Astrocyte of the cerebellum (primary cell): ENCODE measurements at regions not wholly inside any gene's neighbourhood (a gene's known extent, or its start where the extent isn't known, plus 50 kb on each side); places are given as distances from the start of the nearest gene placed in this dataset.

ENCODE experiments used
- DNase-seq: peaks from one replicate; pipeline ENCODE4 v3.0.0-alpha.2; 2011; ENCODE audit warnings: low read depth
- H3K4me3 ChIP-seq: 2 replicates; pipeline ENCODE4 v1.5.1; 2011; ENCODE audit warnings: mild to moderate bottlenecking, low read depth, low read length, moderate library complexity
- CTCF ChIP-seq: IDR thresholded peaks from 2 replicates; pipeline ENCODE4 v1.5.1; 2012; ENCODE audit warnings: low read length, low read depth, moderate library complexity, mild to moderate bottlenecking; ENCODE audit errors: missing control alignments
- in situ Hi-C: cut with HindIII; loops from 2 replicates; pipeline ENCODE4 v1.10.0; 2017; ENCODE audit warnings: low sequenced_read_pairs

GRCh38 chr3:163573324-163573723, 1505.0 kb downstream of the SI start:
- no peak overlapping the region for H3K4me3 ChIP-seq
- no peak for TF ChIP-seq CTCF
- in situ Hi-C loops, result no loop called here
- no peak for DNase-seq

- TF ChIP-seq CTCF, result no peak
- H3K4me3 ChIP-seq, result no peak overlapping the region
- DNase-seq, result no peak
- in situ Hi-C loops, result no loop called here
Observed at GRCh38 chr3:163572856-163573255, 1505.4 kb downstream of the SI start.

GRCh38 chr3:163563485-163563884, 1514.8 kb downstream of the SI start:
- DNase-seq, result no peak
- in situ Hi-C loops, result no loop called here
- no peak overlapping the region for H3K4me3 ChIP-seq
- no peak for TF ChIP-seq CTCF

- no peak for TF ChIP-seq CTCF
- DNase-seq, result peak; percentile 9
- no peak overlapping the region for H3K4me3 ChIP-seq
- in situ Hi-C loops, result no loop called here
Observed at GRCh38 chr3:163562625-163563024, 1515.7 kb downstream of the SI start.

- no peak for TF ChIP-seq CTCF
- in situ Hi-C loops, result no loop called here
- no peak overlapping the region for H3K4me3 ChIP-seq
- DNase-seq, result no peak
Observed at GRCh38 chr3:163561151-163561550, 1517.1 kb downstream of the SI start.

- in situ Hi-C loops, result no loop called here
- no peak for DNase-seq
- H3K4me3 ChIP-seq, result no peak overlapping the region
- no peak for TF ChIP-seq CTCF
Observed at GRCh38 chr3:163560459-163560858, 1517.8 kb downstream of the SI start.

- in situ Hi-C loops, result no loop called here
- TF ChIP-seq CTCF, result no peak
- no peak overlapping the region for H3K4me3 ChIP-seq
- no peak for DNase-seq
Observed at GRCh38 chr3:163556813-163557523, 1521.3 kb downstream of the SI start.
